ENCODE measurements at regions not wholly inside any gene's neighbourhood (a gene's known extent, or its start where the extent isn't known, plus 50 kb on each side); places are given as distances from the start of the nearest gene placed in this dataset.

GRCh38 chr1:195799016-195799415 lies 809.2 kb downstream of the KCNT2 start:
- Histone ChIP-seq H2AFZ (ENCODE audit: control insufficient read depth, low read depth, low read length) (no peak overlapping the region), H3K36me3 (ENCODE audit: control insufficient read depth in 2 of 2, insufficient read depth in 2 of 2, low read length in 1 of 2) (no peaks in the 10 kb centered on the region), H3K9me3 (replicated peaks; ENCODE audit: control insufficient read depth, insufficient read depth, low read length) (no peaks in the 10 kb centered on the region), H3K79me2 (ENCODE audit: control insufficient read depth, insufficient read depth, low read length) (no peaks in the 10 kb centered on the region), H3K4me1 (ENCODE audit: control insufficient read depth, insufficient read depth, low read length) (no peaks in the 10 kb centered on the region), H3K9ac (ENCODE audit: control insufficient read depth, insufficient read depth, low read length) (no peak overlapping the region), H3K4me3 (no peak overlapping the region), H3K27ac (ENCODE audit: control insufficient read depth, insufficient read depth) (no peak overlapping the region), H3K4me2 (ENCODE audit: control insufficient read depth, insufficient read depth) (no peak overlapping the region), H4K20me1 (ENCODE audit: control insufficient read depth, insufficient read depth) (no peaks in the 10 kb centered on the region), H3K27me3 (replicated peaks in 1 of 2; ENCODE audit: control insufficient read depth in 2 of 2, insufficient read depth in 2 of 2, low read length in 1 of 2) (no peaks in the 10 kb centered on the region)
- 40% methylated on average over 4 of the region's 4 CpGs for WGBS (ENCODE audit: insufficient coverage, insufficient replicate concordance, low lambda C conversion rate, missing lambda C conversion rate)
- ATAC-seq (no peak), DNase-seq (ENCODE audit: low read depth, low spot score) (no peak), FAIRE-seq (no peak)
- in situ Hi-C loops (cut with MboI) = no loop called here
- ChIA-PET RAD21 (ENCODE audit: unreplicated experiment) (no interaction called here), SMC1A (ENCODE audit: uncharacterized antibody, unreplicated experiment) (no interaction called here), CTCF (interaction anchor here (1.0 kb wide), 1 partner anchor 88 kb away, joined by 3 read pairs; no protein-coding TSS in a partner anchor), POLR2A (no interaction called here)
- BruUV-seq (replicated peaks) = no TSS peak
- no peak for TF ChIP-seq CTCF (IDR thresholded peaks at IDR 0.05 in 2 of 3, conservative IDR thresholded peaks at IDR 0.05 in 1 of 3; ENCODE audit: control insufficient read depth in 2 of 3, extremely low read depth in 1 of 3, insufficient read depth in 1 of 3, low read depth in 3 of 3, low read length in 3 of 3)
- intact Hi-C loops (cut with micrococcal nuclease; ENCODE audit: unreplicated experiment) = no loop called here

- H3K9ac ChIP-seq (ENCODE audit: control insufficient read depth, insufficient read depth, low read length) = no peak overlapping the region
- intact Hi-C loops (cut with micrococcal nuclease; ENCODE audit: unreplicated experiment) (no loop called here), in situ Hi-C loops (cut with MboI) (no loop called here)
- ChIA-PET SMC1A (ENCODE audit: uncharacterized antibody, unreplicated experiment) (no interaction called here), CTCF (interaction anchor here (0.7 kb wide), 1 partner anchor 1840 kb away, joined by 3 read pairs; no protein-coding TSS in a partner anchor), POLR2A (no interaction called here), RAD21 (ENCODE audit: unreplicated experiment) (no interaction called here)
- H3K4me3 ChIP-seq = no peak overlapping the region
- H3K27ac ChIP-seq (ENCODE audit: control insufficient read depth, insufficient read depth) = no peak overlapping the region
- H3K36me3 ChIP-seq (ENCODE audit: control insufficient read depth in 2 of 2, insufficient read depth in 2 of 2, low read length in 1 of 2) = no peaks in the 10 kb centered on the region
- H2AFZ ChIP-seq (ENCODE audit: control insufficient read depth, low read depth, low read length) = no peak overlapping the region
- H3K9me3 ChIP-seq (replicated peaks; ENCODE audit: control insufficient read depth, insufficient read depth, low read length) = no peaks in the 10 kb centered on the region
- H3K79me2 ChIP-seq (ENCODE audit: control insufficient read depth, insufficient read depth, low read length) = no peaks in the 10 kb centered on the region
- no peaks in the 10 kb centered on the region for H3K4me1 ChIP-seq (ENCODE audit: control insufficient read depth, insufficient read depth, low read length)
- no peaks in the 10 kb centered on the region for H4K20me1 ChIP-seq (ENCODE audit: control insufficient read depth, insufficient read depth)
- ATAC-seq = no peak
- H3K4me2 ChIP-seq (ENCODE audit: control insufficient read depth, insufficient read depth) = no peak overlapping the region
- no peak for DNase-seq (ENCODE audit: low read depth, low spot score)
- no peaks in the 10 kb centered on the region for H3K27me3 ChIP-seq (replicated peaks in 1 of 2; ENCODE audit: control insufficient read depth in 2 of 2, insufficient read depth in 2 of 2, low read length in 1 of 2)
- WGBS (ENCODE audit: insufficient coverage, insufficient replicate concordance, low lambda C conversion rate, missing lambda C conversion rate) = 51% methylated on average over 3 of the region's 3 CpGs
- no peak for TF ChIP-seq ATF3 (IDR thresholded peaks at IDR 0.05; ENCODE audit: borderline replicate concordance, extremely low read depth, low read depth, low read length)
- TF ChIP-seq SMC3 (IDR thresholded peaks at IDR 0.05; ENCODE audit: borderline replicate concordance, low read length) = no peak
- TF ChIP-seq SUPT20H (IDR thresholded peaks at IDR 0.05; ENCODE audit: borderline replicate concordance, control insufficient read depth, low read depth, low read length) = no peak
- TF ChIP-seq NR2F1 (conservative IDR thresholded peaks at IDR 0.05) = no peak
- TF ChIP-seq POLR2A (IDR thresholded peaks at IDR 0.05; ENCODE audit: low read depth, low read length) = no peak
- no TSS peak for BruUV-seq (replicated peaks)
- no peak for FAIRE-seq
Observed at GRCh38 chr1:195794225-195794624, 814.0 kb downstream of the KCNT2 start.
